Brain microvascular endothelial cell (primary cell): ENCODE measurements at regions not wholly inside any gene's neighbourhood (a gene's known extent, or its start where the extent isn't known, plus 50 kb on each side); places are given as distances from the start of the nearest gene placed in this dataset.

ENCODE experiments used
- DNase-seq: peaks from one replicate; pipeline ENCODE4 v3.0.0-alpha.2; 2020
- H3K27ac ChIP-seq: fragments of 250-450 bp; sonication (Bioruptor Pico); 2 replicates; pipeline ENCODE4 v1.5.1; 2020; ENCODE audit warnings: mild to moderate bottlenecking, moderate library complexity
- H3K27me3 ChIP-seq: fragments of 250-450 bp; sonication (Bioruptor Pico); replicated peaks from 2 replicates; pipeline ENCODE4 v1.5.1; 2020; ENCODE audit warnings: mild to moderate bottlenecking
- H3K36me3 ChIP-seq: fragments of 250-450 bp; sonication (Bioruptor Pico); replicated peaks from 2 replicates; pipeline ENCODE4 v1.5.1; 2020; ENCODE audit warnings: mild to moderate bottlenecking
- H3K4me3 ChIP-seq: 2 replicates; pipeline ENCODE4 v1.5.1; 2011; ENCODE audit warnings: low read depth, mild to moderate bottlenecking, control low read depth, low read length, moderate library complexity
- CTCF ChIP-seq: IDR thresholded peaks from 2 replicates; pipeline ENCODE4 v1.5.1; 2011; ENCODE audit warnings: low read depth, mild to moderate bottlenecking, moderate library complexity, low read length, control low read depth, inconsistent platforms; ENCODE audit errors: missing control alignments
- in situ Hi-C: cut with HindIII; loops from 2 replicates; pipeline ENCODE4 v1.10.0; 2017; ENCODE audit warnings: low sequenced_read_pairs, low pct_ligation_motif_present

GRCh38 chr9:105098370-105098769 lies 146.1 kb upstream of the SLC44A1 start:
- H3K27me3 ChIP-seq, result no peaks in the 10 kb centered on the region
- DNase-seq, result no peak
- H3K4me3 ChIP-seq, result no peak overlapping the region
- in situ Hi-C loops, result no loop called here
- no peak for TF ChIP-seq CTCF
- H3K36me3 ChIP-seq, result no peaks in the 10 kb centered on the region
- no peak overlapping the region for H3K27ac ChIP-seq

- in situ Hi-C loops, result no loop called here
- peak; percentile 28 for DNase-seq
- H3K27me3 ChIP-seq, result no peaks in the 10 kb centered on the region
- no peak for TF ChIP-seq CTCF
- H3K4me3 ChIP-seq, result no peak overlapping the region
- no peak overlapping the region for H3K27ac ChIP-seq
- H3K36me3 ChIP-seq, result no peaks in the 10 kb centered on the region
Measured at GRCh38 chr9:105103776-105104175, 140.7 kb upstream of the SLC44A1 start.

- no peak overlapping the region for H3K4me3 ChIP-seq
- no peaks in the 10 kb centered on the region for H3K27me3 ChIP-seq
- no peak overlapping the region for H3K27ac ChIP-seq
- no peak for TF ChIP-seq CTCF
- no peaks in the 10 kb centered on the region for H3K36me3 ChIP-seq
- DNase-seq, result no peak
- in situ Hi-C loops, result no loop called here
Measured at GRCh38 chr9:105114318-105114717, 130.1 kb upstream of the SLC44A1 start.

GRCh38 chr9:105114964-105115728 lies 129.3 kb upstream of the SLC44A1 start:
- DNase-seq, result peak; percentile 28
- TF ChIP-seq CTCF, result no peak
- Histone ChIP-seq H3K36me3 (no peaks in the 10 kb centered on the region), H3K4me3 (no peak overlapping the region), H3K27me3 (no peaks in the 10 kb centered on the region), H3K27ac (no peak overlapping the region)
- in situ Hi-C loops, result no loop called here

- Histone ChIP-seq H3K27me3 (no peaks in the 10 kb centered on the region), H3K27ac (no peak overlapping the region), H3K36me3 (no peaks in the 10 kb centered on the region), H3K4me3 (no peak overlapping the region)
- in situ Hi-C loops, result no loop called here
- DNase-seq, result no peak
- TF ChIP-seq CTCF, result no peak
Measured at GRCh38 chr9:105116052-105116868, 128.2 kb upstream of the SLC44A1 start.
